CD14-positive monocyte (primary cell): ENCODE measurements at regions not wholly inside any gene's neighbourhood (a gene's known extent, or its start where the extent isn't known, plus 50 kb on each side); places are given as distances from the start of the nearest gene placed in this dataset.

ENCODE experiments used
- DNase-seq, 3 donors: peaks; one replicate each; pipeline ENCODE4 v3.0.0-alpha.2; 2011 to 2022
- H2AFZ ChIP-seq: 2 replicates; pipeline ENCODE4 v1.6.0; 2012; ENCODE audit warnings: mild to moderate bottlenecking, low read depth, low read length, inconsistent platforms; ENCODE audit not compliant: insufficient read depth, poor library complexity, severe bottlenecking
- H3K27ac ChIP-seq, 2 donors: 1 replicate in 1 of 2; 2 replicates in 1 of 2; pipeline ENCODE4 v1.5.1; 2012 to 2013; ENCODE audit warnings: low read length in 2 of 2, control low read depth in 1 of 2, inconsistent platforms in 1 of 2, low read depth in 1 of 2, mild to moderate bottlenecking in 1 of 2
- H3K27me3 ChIP-seq, 2 donors: one replicate each; pipeline versions ENCODE4 v1.6.0 to v1.6.1; 2011 to 2013; ENCODE audit warnings: low read length in 2 of 2; ENCODE audit not compliant: control insufficient read depth in 2 of 2, insufficient read depth in 2 of 2
- H3K36me3 ChIP-seq, 2 donors: replicated peaks in 1 of 2; 1 replicate in 1 of 2; 2 replicates in 1 of 2; pipeline versions ENCODE4 v1.5.1 to v1.6.1; 2012 to 2013; ENCODE audit warnings: low read length in 2 of 2, control low read depth in 1 of 2, inconsistent platforms in 1 of 2, mild to moderate bottlenecking in 1 of 2; ENCODE audit not compliant: insufficient read depth in 2 of 2, control insufficient read depth in 1 of 2
- H3K4me1 ChIP-seq, 2 donors: 1 replicate in 1 of 2; 2 replicates in 1 of 2; pipeline versions ENCODE4 v1.5.1 to v1.6.1; 2012 to 2013; ENCODE audit warnings: low read length in 2 of 2, control low read depth in 1 of 2, inconsistent platforms in 1 of 2, mild to moderate bottlenecking in 1 of 2, moderate library complexity in 1 of 2; ENCODE audit not compliant: insufficient read depth in 2 of 2, control insufficient read depth in 1 of 2
- H3K4me2 ChIP-seq: replicated peaks from 2 replicates; pipeline ENCODE3; 2012; ENCODE audit warnings: low read length, moderate library complexity, mild to moderate bottlenecking; ENCODE audit not compliant: poor library complexity, severe bottlenecking; ENCODE audit errors: extremely low read depth
- H3K4me3 ChIP-seq, 3 experiments: fragments of 200-600 bp in 1 of 3; sonication (generic) in 1 of 3; replicated peaks in 1 of 3; 1 replicate in 2 of 3; 2 replicates in 1 of 3; pipeline ENCODE4 v1.5.1; 2011 to 2013; ENCODE audit warnings: low read length in 3 of 3, mild to moderate bottlenecking in 3 of 3, control low read depth in 2 of 3, low read depth in 2 of 3, inconsistent platforms in 1 of 3, moderate library complexity in 1 of 3
- H3K79me2 ChIP-seq: 2 replicates; pipeline ENCODE4 v1.6.0; 2012; ENCODE audit warnings: mild to moderate bottlenecking, control low read depth, inconsistent platforms, low read length, moderate library complexity; ENCODE audit not compliant: insufficient read depth
- H3K9ac ChIP-seq: 2 replicates; pipeline ENCODE4 v1.6.0; 2017; ENCODE audit warnings: low read length, mild to moderate bottlenecking; ENCODE audit not compliant: insufficient read depth, poor library complexity, severe bottlenecking
- H3K9me3 ChIP-seq, 2 donors: replicated peaks in 1 of 2; 1 replicate in 1 of 2; 2 replicates in 1 of 2; pipeline versions ENCODE4 v1.5.1 to v1.6.1; 2012 to 2013; ENCODE audit warnings: low read length in 2 of 2, control low read depth in 1 of 2; ENCODE audit not compliant: control insufficient read depth in 1 of 2, insufficient read depth in 1 of 2
- H4K20me1 ChIP-seq: 2 replicates; pipeline ENCODE4 v1.6.0; 2012; ENCODE audit warnings: mild to moderate bottlenecking, low read length, control low read depth, moderate library complexity; ENCODE audit not compliant: insufficient read depth
- H3K27ac Mint-ChIP-seq, 7 donors: one replicate each; pipeline ENCODE4 v1.8.0; 2020; ENCODE audit warnings: mild to moderate bottlenecking in 7 of 7, mixed read lengths in 7 of 7, moderate library complexity in 6 of 7, inconsistent platforms in 2 of 7
- H3K27me3 Mint-ChIP-seq, 3 donors: one replicate each; pipeline ENCODE4 v1.8.0; 2021 to 2022; ENCODE audit warnings: low read depth in 3 of 3, mild to moderate bottlenecking in 3 of 3, mixed read lengths in 3 of 3, moderate library complexity in 3 of 3, inconsistent platforms in 1 of 3
- H3K36me3 Mint-ChIP-seq, 2 donors: one replicate each; pipeline ENCODE4 v1.8.0; 2020; ENCODE audit warnings: mixed read lengths in 2 of 2, inconsistent platforms in 1 of 2, mild to moderate bottlenecking in 1 of 2
- H3K4me1 Mint-ChIP-seq: one replicate; pipeline ENCODE4 v1.8.0; 2020; ENCODE audit warnings: mild to moderate bottlenecking, mixed read lengths
- H3K4me3 Mint-ChIP-seq, 2 donors: one replicate each; pipeline ENCODE4 v1.8.0; 2020; ENCODE audit warnings: mild to moderate bottlenecking in 2 of 2, mixed read lengths in 2 of 2, moderate library complexity in 1 of 2
- H3K9me3 Mint-ChIP-seq, 7 donors: one replicate each; pipeline ENCODE4 v1.8.0; 2020 to 2022; ENCODE audit warnings: mixed read lengths in 7 of 7, mild to moderate bottlenecking in 6 of 7, moderate library complexity in 6 of 7, inconsistent platforms in 2 of 7
- CTCF ChIP-seq: fragments of 200-600 bp; IDR thresholded peaks from one replicate; pipeline ENCODE4 v1.8.0; 2022; ENCODE audit warnings: antibody characterized with exemption, mild to moderate bottlenecking
- WGBS: methylation state at CpG from one replicate; pipeline ENCODE4 v1.1.5; 2013; ENCODE audit warnings: missing lambda C conversion rate; ENCODE audit not compliant: insufficient coverage; 5-methylcytosine and 5-hydroxymethylcytosine counted together
- intact Hi-C, 2 donors: fragments of 100-400 bp; cut with micrococcal nuclease; formaldehyde crosslinking; loops; one replicate each; pipeline versions ENCODE4 v1.15.0 to v1.15.1; 2023

- no peaks in the 10 kb centered on the region for H3K79me2 ChIP-seq
- no peaks in the 10 kb centered on the region for H3K36me3 ChIP-seq
- Mint-ChIP-seq H3K9me3 (peaks cover 10 to 27% (median 24%) of the 10 kb centered on the region in 7 donors), H3K27ac (no peak overlapping the region), H3K4me1 (peaks cover 2% of the 10 kb centered on the region), H3K4me3 (no peak overlapping the region), H3K36me3 (no peaks in the 10 kb centered on the region), H3K27me3 (peaks cover 0 to 3% (median 0%) of the 10 kb centered on the region in 3 donors)
- H3K27me3 ChIP-seq: no peaks in the 10 kb centered on the region
- DNase-seq: no peak
- no peak overlapping the region for H3K4me3 ChIP-seq
- H3K9ac ChIP-seq: no peak overlapping the region
- intact Hi-C loops: no loop called here
- no peak overlapping the region for H3K27ac ChIP-seq
- no peaks in the 10 kb centered on the region for H4K20me1 ChIP-seq
- TF ChIP-seq CTCF: no peak
- H2AFZ ChIP-seq: no peak overlapping the region
- no peak overlapping the region for H3K4me2 ChIP-seq
- peaks cover 12 to 19% of the 10 kb centered on the region in 2 donors for H3K9me3 ChIP-seq
- H3K4me1 ChIP-seq: no peaks in the 10 kb centered on the region
Observed at GRCh38 chr6:145159921-145160320, 575.4 kb downstream of the EPM2A start.

DNA sequence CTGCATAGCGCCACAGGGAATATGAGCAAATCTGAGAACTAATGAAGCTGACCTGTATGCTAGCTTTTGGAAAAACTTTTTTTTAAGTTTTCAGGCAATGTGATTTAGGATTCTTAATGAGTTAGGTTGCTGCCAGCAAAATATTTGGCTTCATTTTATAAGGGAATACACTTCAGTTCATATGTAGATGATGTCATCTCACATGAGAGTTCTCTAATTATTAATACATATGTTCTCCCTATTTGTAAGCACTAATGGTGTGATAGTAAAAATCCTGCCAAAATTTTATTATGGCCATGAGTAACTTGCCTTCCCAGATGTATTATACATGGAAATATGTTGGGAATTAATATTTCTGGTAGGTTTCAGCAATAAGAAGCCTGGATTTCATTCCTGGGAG is 573.8 kb downstream of the EPM2A start:
- Mint-ChIP-seq H3K27ac (no peak overlapping the region), H3K36me3 (no peaks in the 10 kb centered on the region), H3K9me3 (peaks cover 10 to 31% (median 24%) of the 10 kb centered on the region in 7 donors), H3K4me1 (no peaks in the 10 kb centered on the region), H3K27me3 (peaks cover 0 to 3% (median 0%) of the 10 kb centered on the region in 3 donors), H3K4me3 (no peak overlapping the region)
- Histone ChIP-seq H2AFZ (no peak overlapping the region), H3K9me3 (peaks cover 12 to 19% of the 10 kb centered on the region in 2 donors), H4K20me1 (no peaks in the 10 kb centered on the region), H3K4me2 (no peak overlapping the region), H3K4me3 (no peak overlapping the region), H3K27ac (no peak overlapping the region), H3K4me1 (no peaks in the 10 kb centered on the region), H3K36me3 (no peaks in the 10 kb centered on the region), H3K27me3 (no peaks in the 10 kb centered on the region), H3K79me2 (no peaks in the 10 kb centered on the region), H3K9ac (no peak overlapping the region)
- TF ChIP-seq CTCF: no peak
- DNase-seq: no peak
- WGBS: no CpG with 5 or more reads among the region's 1 CpG
- intact Hi-C loops: no loop called here
